GM19238 (cell line): ENCODE measurements at regions not wholly inside any gene's neighbourhood (a gene's known extent, or its start where the extent isn't known, plus 50 kb on each side); places are given as distances from the start of the nearest gene placed in this dataset.

Experiments used
- DNase-seq: peaks from one replicate; pipeline ENCODE4 v3.0.0; 2011; ENCODE audit warnings: low spot score; ENCODE audit not compliant: insufficient read length

GRCh38 chr6:104109806-104110205 is 749.9 kb downstream of the HACE1 start:
- DNase-seq = no peak

GRCh38 chr6:104108634-104109033 is 751.1 kb downstream of the HACE1 start:
- no peak for DNase-seq

GRCh38 chr6:104095661-104096416 is 763.9 kb downstream of the HACE1 start:
- no peak for DNase-seq

- no peak for DNase-seq
These were observed 772.0 kb downstream of the HACE1 start for GRCh38 chr6:104087765-104088164.

GRCh38 chr6:104068281-104068680 is 791.4 kb downstream of the HACE1 start:
- DNase-seq = no peak

GRCh38 chr6:104064876-104065275 is 794.8 kb downstream of the HACE1 start:
- no peak for DNase-seq

- DNase-seq = no peak
These were observed 809.3 kb downstream of the HACE1 start for GRCh38 chr6:104050455-104050854.

GRCh38 chr6:104046426-104046825 is 813.3 kb downstream of the HACE1 start:
- no peak for DNase-seq

GRCh38 chr6:104031346-104031745 is 828.4 kb downstream of the HACE1 start:
- DNase-seq = no peak

GRCh38 chr6:104022126-104022525 is 837.6 kb downstream of the HACE1 start:
- no peak for DNase-seq

GRCh38 chr6:104019075-104019753 is 840.5 kb downstream of the HACE1 start:
- no peak for DNase-seq

- DNase-seq = no peak
These were observed 842.0 kb downstream of the HACE1 start for GRCh38 chr6:104017410-104018381.

GRCh38 chr6:104014163-104014959 is 845.4 kb downstream of the HACE1 start:
- DNase-seq = no peak

GRCh38 chr6:104013312-104013971 is 846.3 kb downstream of the HACE1 start:
- DNase-seq = no peak

GRCh38 chr6:104010897-104011296 is 848.8 kb downstream of the HACE1 start:
- no peak for DNase-seq

GRCh38 chr6:104003803-104004516 is 855.8 kb downstream of the HACE1 start:
- no peak for DNase-seq

GRCh38 chr6:103995571-103995970 is 864.1 kb downstream of the HACE1 start:
- no peak for DNase-seq

GRCh38 chr6:103983860-103984259 is 875.9 kb downstream of the HACE1 start:
- no peak for DNase-seq

GRCh38 chr6:103983011-103983410 is 876.7 kb downstream of the HACE1 start:
- DNase-seq = no peak

- no peak for DNase-seq
These were observed 877.1 kb downstream of the HACE1 start for GRCh38 chr6:103982574-103982973.
